Skin of body (tissue), 2 donors: ENCODE measurements at regions not wholly inside any gene's neighbourhood (a gene's known extent, or its start where the extent isn't known, plus 50 kb on each side); places are given as distances from the start of the nearest gene placed in this dataset. TPM values are rescaled to one million over a fixed set of nuclear protein-coding genes. Genes with fewer than 3 reads are reported as not detected.
"Not testable (repeated sequence)": the region's sequence is repeated elsewhere in the genome, so short reads cannot be mapped to it uniquely, and the experiment has no call there.

Experiments
- DNase-seq: peaks from one replicate; lab custom pipeline; 2025; lab: John Stamatoyannopoulos, UW
- small RNA-seq: library from RNA; depleted of rRNA; stranded (forward); fragments of <200 nt; gene quantifications from one replicate; pipeline ENCODE3, GENCODE V24; 2014; ENCODE audit warnings: low replicate concordance

DNA sequence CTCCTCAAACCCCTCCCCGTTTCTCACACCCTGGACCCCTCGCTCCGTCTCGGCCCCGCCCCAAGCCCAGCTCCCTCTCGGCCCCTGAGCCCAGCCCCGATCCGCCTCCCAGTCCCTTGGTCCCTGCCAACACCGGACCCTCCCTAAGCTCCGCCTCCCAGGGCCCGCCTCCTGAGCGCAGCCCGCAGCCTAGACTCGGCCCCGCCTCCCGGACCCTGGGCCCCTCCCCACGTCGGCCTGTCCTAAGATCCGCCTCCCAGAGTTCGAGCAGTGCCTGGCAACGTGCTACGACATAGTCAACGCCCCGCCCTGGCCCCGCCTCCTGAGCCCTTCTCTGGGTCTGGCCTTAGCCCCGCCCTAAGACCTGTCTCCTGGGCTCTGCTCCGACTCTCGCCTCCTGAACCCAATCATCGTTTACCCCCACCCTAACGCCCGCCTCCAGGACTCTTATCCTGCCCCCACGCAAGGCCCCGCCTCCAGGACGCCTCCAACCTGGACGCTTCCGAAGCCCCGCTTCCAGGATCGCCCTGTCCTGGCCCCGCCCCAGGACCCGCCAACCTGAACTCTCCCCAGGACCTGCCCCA lies 53.1 kb upstream of the ROPN1B start:
- peak; percentile 98 for DNase-seq

DNA sequence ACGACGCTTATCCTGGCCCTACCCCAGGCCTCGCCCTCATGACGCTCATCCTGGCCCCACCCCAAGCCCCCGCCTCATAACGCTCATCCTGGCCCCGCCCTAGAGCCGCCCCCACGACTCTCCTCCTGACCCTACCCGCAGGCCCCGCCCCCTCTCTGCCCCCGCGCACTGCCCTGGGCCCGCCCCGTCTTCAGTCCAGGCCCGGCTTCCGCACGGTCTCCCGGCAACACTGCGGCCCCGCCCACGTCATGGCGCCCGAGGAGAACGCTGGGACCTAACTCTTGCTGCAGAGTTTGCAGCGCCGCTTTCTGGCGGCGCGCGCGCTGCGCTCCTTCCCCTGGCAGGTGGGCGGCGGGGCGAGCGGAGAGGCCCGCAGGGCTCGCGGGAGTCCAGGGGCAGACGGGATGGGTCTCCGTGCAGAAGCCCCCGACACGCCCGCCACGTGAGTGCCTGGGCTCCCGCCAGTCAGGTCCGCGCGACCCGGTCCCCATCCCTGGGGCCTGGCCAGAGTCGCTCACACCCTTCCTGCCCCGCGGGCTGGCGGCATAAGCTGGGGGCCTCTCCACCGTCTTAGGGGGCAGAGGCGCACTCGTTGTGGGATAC lies 52.5 kb upstream of the ROPN1B start:
- peak; percentile 91 for DNase-seq

DNA sequence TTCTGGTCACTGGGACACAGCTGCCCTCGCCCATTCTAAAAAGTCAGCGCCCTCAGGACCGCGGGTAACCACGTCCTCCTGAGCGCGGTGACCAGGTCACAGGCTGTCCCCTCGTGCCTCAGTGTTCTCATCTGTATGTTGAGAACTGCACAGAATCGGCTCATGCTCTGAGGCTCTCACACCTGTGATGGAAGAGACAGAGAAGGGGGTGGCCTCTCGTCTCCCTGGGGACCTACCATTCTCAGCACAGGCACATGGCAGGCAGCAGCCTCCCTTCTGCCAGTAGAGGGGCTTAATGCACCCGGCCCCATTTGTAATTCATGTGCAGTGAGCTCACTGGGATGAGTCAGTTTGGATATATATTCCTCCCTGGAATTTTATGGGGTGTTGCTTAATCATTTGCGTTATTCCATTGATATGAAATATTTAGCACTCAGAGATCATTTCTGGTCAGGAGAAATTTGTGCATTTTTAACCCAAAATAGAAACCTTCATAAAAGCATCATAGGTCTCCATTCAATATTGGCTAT lies 51.9 kb upstream of the ROPN1B start:
- DNase-seq: peak; percentile 56

DNA sequence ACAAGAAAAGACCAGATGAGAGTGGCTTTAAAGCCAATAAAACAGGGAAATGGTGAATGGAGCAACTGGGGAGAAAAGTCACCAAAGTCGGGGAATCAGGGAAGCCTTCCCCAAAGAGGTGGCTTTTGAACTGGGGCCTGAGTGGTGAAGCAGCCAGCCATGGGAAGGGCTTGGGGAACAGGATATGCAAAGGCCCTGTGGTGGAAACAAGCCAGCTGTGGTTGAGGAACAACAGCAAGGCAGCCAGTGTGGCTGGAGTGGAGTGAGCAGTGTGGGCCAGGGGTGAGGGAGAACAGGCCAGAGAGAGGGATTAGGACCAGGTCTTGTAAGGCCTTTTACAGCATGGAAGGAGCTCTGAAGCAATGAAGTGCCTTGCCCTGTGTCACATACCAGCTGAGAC lies 51.0 kb upstream of the ROPN1B start:
- DNase-seq: not testable (repeated sequence)

DNA sequence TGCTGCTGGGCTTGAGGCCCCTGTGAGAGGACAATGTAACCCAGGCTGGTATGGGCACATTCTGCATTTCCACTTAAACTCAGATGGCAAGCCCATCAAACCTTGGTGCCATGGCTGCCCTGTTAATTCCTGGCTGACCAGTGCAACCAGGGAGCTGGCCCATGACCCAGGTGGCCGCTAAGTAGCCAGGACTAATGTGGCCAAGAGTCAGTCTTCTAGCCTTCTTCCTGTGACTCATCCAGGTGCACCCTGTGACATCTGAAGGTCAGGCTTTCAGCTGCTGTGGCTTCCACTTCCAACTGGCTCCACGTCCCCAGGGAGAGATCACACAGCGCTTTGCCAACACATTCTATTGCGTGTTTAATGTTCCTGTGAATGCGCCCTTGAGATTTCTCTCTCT lies 50.5 kb upstream of the ROPN1B start:
- DNase-seq: not testable (repeated sequence)

DNA sequence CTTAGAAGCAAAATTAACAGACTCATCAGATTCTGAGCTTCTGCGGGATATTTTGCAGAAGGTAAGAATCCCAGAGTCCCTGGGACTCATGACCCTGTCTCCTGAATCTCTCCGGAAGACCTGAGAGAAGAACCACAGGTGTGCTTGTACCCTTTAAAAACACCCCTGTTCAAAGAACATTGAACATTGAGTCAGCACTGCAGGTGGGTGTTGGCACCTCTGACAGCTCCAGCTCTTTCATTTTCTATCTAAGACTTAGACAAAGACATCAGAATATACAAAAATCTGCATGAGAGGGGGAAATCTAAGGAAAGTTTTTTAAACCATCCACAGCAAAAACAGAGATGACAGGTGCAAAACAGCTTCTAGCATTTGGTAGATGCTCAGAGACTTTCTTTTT lies 50.1 kb upstream of the ROPN1B start:
- DNase-seq: not testable (repeated sequence)

Small RNAs in the stretch of these regions (small RNA-seq; reads per million reads assigned to genes)
- gene AC092902.1: not detected
- gene AF186996.2: not detected
- not detected for gene AF186996.3
- gene MIR548I1: not detected
- gene SNRPCP11: not detected
